ENCODE measurements at regions not wholly inside any gene's neighbourhood (a gene's known extent, or its start where the extent isn't known, plus 50 kb on each side); places are given as distances from the start of the nearest gene placed in this dataset.

- no peak for DNase-seq
These were observed 444.1 kb downstream of the BCOR start for GRCh38 chrX:39653691-39654090.

GRCh38 chrX:39654183-39654925 lies 443.4 kb downstream of the BCOR start:
- DNase-seq: no peak

GRCh38 chrX:39654952-39655351 lies 442.8 kb downstream of the BCOR start:
- DNase-seq: no peak

GRCh38 chrX:39661116-39661907 lies 436.4 kb downstream of the BCOR start:
- DNase-seq: no peak

- no peak for DNase-seq
These were observed 431.8 kb downstream of the BCOR start for GRCh38 chrX:39665830-39666518.

GRCh38 chrX:39667191-39667590 lies 430.6 kb downstream of the BCOR start:
- no peak for DNase-seq

GRCh38 chrX:39667736-39668482 lies 429.8 kb downstream of the BCOR start:
- no peak for DNase-seq

- no peak for DNase-seq
These were observed 428.1 kb downstream of the BCOR start for GRCh38 chrX:39669668-39670067.

GRCh38 chrX:39670281-39670680 lies 427.5 kb downstream of the BCOR start:
- DNase-seq: no peak

GRCh38 chrX:39672405-39672804 lies 425.4 kb downstream of the BCOR start:
- no peak for DNase-seq

- no peak for DNase-seq
These were observed 423.1 kb downstream of the BCOR start for GRCh38 chrX:39674490-39675161.

- DNase-seq: no peak
These were observed 422.6 kb downstream of the BCOR start for GRCh38 chrX:39675162-39675553.

- DNase-seq: no peak
These were observed 422.1 kb downstream of the BCOR start for GRCh38 chrX:39675619-39676018.

GRCh38 chrX:39676434-39676833 lies 421.3 kb downstream of the BCOR start:
- DNase-seq: no peak

GRCh38 chrX:39677585-39677977 lies 420.2 kb downstream of the BCOR start:
- no peak for DNase-seq

- DNase-seq: no peak
These were observed 419.6 kb downstream of the BCOR start for GRCh38 chrX:39677978-39678791.

GRCh38 chrX:39678914-39679313 lies 418.8 kb downstream of the BCOR start:
- DNase-seq: no peak

- DNase-seq: no peak
These were observed 418.1 kb downstream of the BCOR start for GRCh38 chrX:39679497-39680157.

- DNase-seq: no peak
These were observed 415.9 kb downstream of the BCOR start for GRCh38 chrX:39681885-39682284.

GRCh38 chrX:39682778-39683177 lies 415.0 kb downstream of the BCOR start:
- no peak for DNase-seq

- no peak for DNase-seq
These were observed 409.6 kb downstream of the BCOR start for GRCh38 chrX:39688219-39688575.
